ENCODE measurements at regions not wholly inside any gene's neighbourhood (a gene's known extent, or its start where the extent isn't known, plus 50 kb on each side); places are given as distances from the start of the nearest gene placed in this dataset.
A peak's percentile ranks its signal among the peaks of the same experiment; 100 is the strongest.

GRCh38 chr10:6783471-6783870, 203.4 kb upstream of the PRKCQ start (continued):
- no peak for TF ChIP-seq REST (IDR thresholded peaks at IDR 0.05; ENCODE audit: unreplicated experiment)
- no peak for TF ChIP-seq ZNF331 (CRISPR knock-in tag; IDR thresholded peaks at IDR 0.05; ENCODE audit: low read depth)
- TF ChIP-seq EZH2 (IDR thresholded peaks at IDR 0.05; ENCODE audit: low read depth, unreplicated experiment) = no peak
- TF ChIP-seq CTCF (conservative IDR thresholded peaks at IDR 0.05; ENCODE audit: low read depth in 2 of 2) = no peak
- TF ChIP-seq STAT1 (IDR thresholded peaks at IDR 0.05; ENCODE audit: unreplicated experiment) = no peak

- Histone ChIP-seq H3K27ac (ENCODE audit: low read depth) (no peak overlapping the region), H3K9me2 (ENCODE audit: insufficient read depth) (no peaks in the 10 kb centered on the region), H3F3A (replicated peaks; ENCODE audit: low read depth) (peaks cover 11% of the 10 kb centered on the region; the same call in 1 of the 2 replicates), H3K4me3 (no peak overlapping the region), H3K36me3 (ENCODE audit: insufficient read depth) (no peaks in the 10 kb centered on the region), H4K20me1 (replicated peaks; ENCODE audit: insufficient read depth) (no peaks in the 10 kb centered on the region), H3K79me2 (replicated peaks; ENCODE audit: insufficient read depth) (no peaks in the 10 kb centered on the region), H3K4me2 (no peak overlapping the region), H3K27me3 (ENCODE audit: insufficient read depth) (no peaks in the 10 kb centered on the region), H2AFZ (no peak overlapping the region), H3K4me1 (ENCODE audit: insufficient read depth) (peaks cover 30% of the 10 kb centered on the region)
- TF ChIP-seq EZH2 (IDR thresholded peaks at IDR 0.05; ENCODE audit: low read depth, unreplicated experiment) = no peak
- TF ChIP-seq CTCF (conservative IDR thresholded peaks at IDR 0.05; ENCODE audit: low read depth in 2 of 2) = peak; percentile 21 to 61; a peak in 3 of 4 replicates
- no peak for TF ChIP-seq NANOG (IDR thresholded peaks at IDR 0.05; ENCODE audit: borderline replicate concordance)
- DNase-seq (ENCODE audit: low spot score) (no peak), ATAC-seq (peak; percentile 58; the same call in 2 of the 3 replicates)
- Mint-ChIP-seq H3K27ac (no peak overlapping the region), H3K4me1 (peaks cover 9% of the 10 kb centered on the region), H3K9me3 (peaks cover 2% of the 10 kb centered on the region; the same call in 1 of the 3 replicates), H3K27me3 (ENCODE audit: insufficient read depth, low read depth, poor library complexity) (no peaks in the 10 kb centered on the region), H3K36me3 (ENCODE audit: low read depth) (no peaks in the 10 kb centered on the region), H3K4me3 (no peak overlapping the region)
Observed at GRCh38 chr10:6782378-6782777, 202.3 kb upstream of the PRKCQ start.
